Neural progenitor cell (in vitro differentiated cells): ENCODE measurements at regions not wholly inside any gene's neighbourhood (a gene's known extent, or its start where the extent isn't known, plus 50 kb on each side); places are given as distances from the start of the nearest gene placed in this dataset.

Source experiments
- DNase-seq: peaks from one replicate; pipeline ENCODE4 v3.0.0-alpha.2; 2016; ENCODE audit warnings: low spot score
- H2AFZ ChIP-seq: fragments of 200-600 bp; sonication (generic); replicated peaks from 2 replicates; pipeline ENCODE4 v1.6.1; 2016; ENCODE audit warnings: antibody characterized with exemption
- H3F3A ChIP-seq: fragments of 200-600 bp; sonication (generic); 2 replicates; pipeline ENCODE4 v1.6.1; 2016; ENCODE audit warnings: antibody characterized with exemption, low read depth
- H3K27ac ChIP-seq: fragments of 200-600 bp; sonication (generic); 2 replicates; pipeline ENCODE4 v1.5.1; 2016; ENCODE audit warnings: mild to moderate bottlenecking
- H3K27me3 ChIP-seq: fragments of 200-600 bp; sonication (generic); 2 replicates; pipeline ENCODE4 v1.6.1; 2016; ENCODE audit warnings: mild to moderate bottlenecking, moderate library complexity
- H3K36me3 ChIP-seq: fragments of 200-600 bp; sonication (generic); 2 replicates; pipeline ENCODE4 v1.5.1; 2016
- H3K4me1 ChIP-seq: fragments of 200-600 bp; sonication (generic); 2 replicates; pipeline ENCODE4 v1.6.1; 2016; ENCODE audit warnings: mixed run types
- H3K4me2 ChIP-seq: fragments of 200-600 bp; sonication (generic); 2 replicates; pipeline ENCODE4 v1.6.1; 2016
- H3K4me3 ChIP-seq: fragments of 200-600 bp; sonication (generic); 2 replicates; pipeline ENCODE4 v1.5.1; 2016
- H3K79me2 ChIP-seq: fragments of 200-600 bp; sonication (generic); 2 replicates; pipeline ENCODE4 v1.6.1; 2016; ENCODE audit warnings: low read depth
- H3K9ac ChIP-seq: fragments of 200-600 bp; sonication (generic); 2 replicates; pipeline ENCODE4 v1.6.1; 2016
- H3K9me3 ChIP-seq: fragments of 200-600 bp; sonication (generic); 2 replicates; pipeline ENCODE4 v1.5.1; 2016; ENCODE audit warnings: low read depth
- H4K20me1 ChIP-seq: fragments of 200-600 bp; sonication (generic); 2 replicates; pipeline ENCODE4 v1.6.1; 2016; ENCODE audit warnings: low read depth
- H3K27ac Mint-ChIP-seq: 3 replicates; pipeline ENCODE4 v1.8.0; 2021; ENCODE audit warnings: mixed read lengths
- H3K27me3 Mint-ChIP-seq: 2 replicates; pipeline ENCODE4 v1.8.0; 2022; ENCODE audit warnings: low read depth, mild to moderate bottlenecking, inconsistent platforms, moderate library complexity, mixed read lengths; ENCODE audit not compliant: insufficient read depth
- H3K36me3 Mint-ChIP-seq: 3 replicates; pipeline ENCODE4 v1.8.0; 2021; ENCODE audit warnings: mixed read lengths
- H3K4me1 Mint-ChIP-seq: 3 replicates; pipeline ENCODE4 v1.8.0; 2021; ENCODE audit warnings: mixed read lengths
- H3K4me3 Mint-ChIP-seq: 3 replicates; pipeline ENCODE4 v1.8.0; 2021; ENCODE audit warnings: mild to moderate bottlenecking, moderate library complexity, mixed read lengths
- H3K9me3 Mint-ChIP-seq: 3 replicates; pipeline ENCODE4 v1.8.0; 2020; ENCODE audit warnings: mixed read lengths
- CTCF ChIP-seq: fragments of 200-600 bp; sonication (generic); IDR thresholded peaks from 2 replicates; pipeline ENCODE4 v1.5.1; 2017; ENCODE audit warnings: antibody characterized with exemption, mild to moderate bottlenecking
- EZH2 ChIP-seq: fragments of 200-600 bp; sonication (generic); IDR thresholded peaks from 2 replicates; pipeline ENCODE4 v1.6.1; 2017; ENCODE audit warnings: antibody characterized with exemption, mild to moderate bottlenecking, moderate library complexity
- EZH2phosphoT487 ChIP-seq: fragments of 200-600 bp; sonication (generic); IDR thresholded peaks from 2 replicates; pipeline ENCODE4 v1.6.1; 2017; ENCODE audit warnings: antibody characterized with exemption

- Histone ChIP-seq H2AFZ (peak overlapping the region; percentile 66), H3K9ac (no peak overlapping the region), H3F3A (peaks cover 56% of the 10 kb centered on the region), H3K79me2 (no peaks in the 10 kb centered on the region), H3K36me3 (peaks cover 10% of the 10 kb centered on the region), H3K27me3 (peaks cover 6% of the 10 kb centered on the region), H3K4me3 (no peak overlapping the region), H4K20me1 (no peaks in the 10 kb centered on the region), H3K9me3 (peaks cover 13% of the 10 kb centered on the region), H3K27ac (peak overlapping the region; percentile 22), H3K4me2 (peak overlapping the region; percentile 45), H3K4me1 (peaks cover 56% of the 10 kb centered on the region)
- peaks cover 36% of the 10 kb centered on the region for H3K9me3 Mint-ChIP-seq
- peak; percentile 76 for DNase-seq
- peak overlapping the region; percentile 91 for H3K27ac Mint-ChIP-seq
- TF ChIP-seq EZH2phosphoT487: no peak
- TF ChIP-seq CTCF: no peak
- no peak for TF ChIP-seq EZH2
- peaks cover 3% of the 10 kb centered on the region for H3K27me3 Mint-ChIP-seq
- peaks cover 4% of the 10 kb centered on the region for H3K36me3 Mint-ChIP-seq
- H3K4me3 Mint-ChIP-seq: peak overlapping the region; percentile 12
- peaks cover 55% of the 10 kb centered on the region for H3K4me1 Mint-ChIP-seq
Observed at GRCh38 chr17:77734371-77735080, 224.0 kb upstream of the TNRC6C start.

DNA sequence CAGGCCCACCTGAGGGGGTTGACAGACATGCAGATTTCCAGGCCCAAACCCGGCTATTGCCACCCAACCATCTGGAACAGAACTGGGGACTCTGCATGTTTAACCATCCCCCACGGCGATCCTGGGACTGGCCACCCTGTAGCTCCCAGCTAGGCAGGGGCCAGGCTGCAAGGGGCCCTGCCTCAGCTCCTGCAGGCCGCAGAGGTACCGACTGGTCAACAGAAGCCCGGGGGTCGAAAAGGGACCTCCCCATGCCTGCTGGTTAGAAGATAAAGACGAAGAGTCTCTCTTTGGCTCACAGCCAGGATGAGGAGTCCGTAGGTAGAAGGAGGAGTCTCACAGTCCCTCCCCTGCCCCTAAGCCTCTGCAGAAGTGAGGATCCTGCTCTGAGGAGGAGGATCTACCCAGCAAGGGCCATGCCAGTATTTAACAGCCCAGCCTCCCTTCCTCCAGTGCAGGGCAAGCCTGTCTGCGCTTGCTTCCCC is 223.4 kb upstream of the TNRC6C start:
- Mint-ChIP-seq H3K27ac (peak overlapping the region; percentile 82), H3K4me1 (peaks cover 55% of the 10 kb centered on the region), H3K4me3 (no peak overlapping the region), H3K36me3 (peaks cover 4% of the 10 kb centered on the region), H3K27me3 (peaks cover 5% of the 10 kb centered on the region), H3K9me3 (peaks cover 32% of the 10 kb centered on the region)
- Histone ChIP-seq H3K4me3 (no peak overlapping the region), H3K9me3 (peaks cover 13% of the 10 kb centered on the region), H2AFZ (peak overlapping the region; percentile 53), H3K79me2 (no peaks in the 10 kb centered on the region), H3K27ac (peak overlapping the region; percentile 22), H3K9ac (no peak overlapping the region), H3K27me3 (peaks cover 6% of the 10 kb centered on the region), H4K20me1 (no peaks in the 10 kb centered on the region), H3K36me3 (peaks cover 10% of the 10 kb centered on the region), H3F3A (peaks cover 56% of the 10 kb centered on the region), H3K4me2 (peak overlapping the region; percentile 45), H3K4me1 (peaks cover 56% of the 10 kb centered on the region)
- TF ChIP-seq CTCF: no peak
- DNase-seq: peak; percentile 44

GRCh38 chr17:77735566-77736198 is 222.8 kb upstream of the TNRC6C start:
- H3K4me2 ChIP-seq: peak overlapping the region; percentile 45
- no peak for DNase-seq
- peaks cover 4% of the 10 kb centered on the region for H3K36me3 Mint-ChIP-seq
- peaks cover 34% of the 10 kb centered on the region for H3K9me3 Mint-ChIP-seq
- H3K27ac Mint-ChIP-seq: peak overlapping the region; percentile 82
- H3F3A ChIP-seq: peaks cover 56% of the 10 kb centered on the region
- H3K4me3 ChIP-seq: no peak overlapping the region
- peaks cover 11% of the 10 kb centered on the region for H3K27me3 Mint-ChIP-seq
- H3K36me3 ChIP-seq: peaks cover 10% of the 10 kb centered on the region
- peaks cover 56% of the 10 kb centered on the region for H3K4me1 ChIP-seq
- peak overlapping the region; percentile 22 for H3K27ac ChIP-seq
- peak overlapping the region; percentile 53 for H2AFZ ChIP-seq
- no peaks in the 10 kb centered on the region for H4K20me1 ChIP-seq
- no peak overlapping the region for H3K4me3 Mint-ChIP-seq
- TF ChIP-seq EZH2phosphoT487 (no peak), EZH2 (no peak), CTCF (no peak)
- no peaks in the 10 kb centered on the region for H3K79me2 ChIP-seq
- H3K4me1 Mint-ChIP-seq: peaks cover 55% of the 10 kb centered on the region
- H3K9ac ChIP-seq: no peak overlapping the region
- H3K27me3 ChIP-seq: peaks cover 6% of the 10 kb centered on the region
- peaks cover 13% of the 10 kb centered on the region for H3K9me3 ChIP-seq
